Nephron progenitor cell (in vitro differentiated cells): ENCODE measurements at regions not wholly inside any gene's neighbourhood (a gene's known extent, or its start where the extent isn't known, plus 50 kb on each side); places are given as distances from the start of the nearest gene placed in this dataset.

Experiments
- DNase-seq: peaks from one replicate; pipeline ENCODE4 v3.0.0; 2021
- H3K27ac Mint-ChIP-seq: 2 replicates; pipeline ENCODE4 v1.8.0; 2021; ENCODE audit warnings: mild to moderate bottlenecking, moderate library complexity, mixed read lengths
- H3K27me3 Mint-ChIP-seq: 2 replicates; pipeline ENCODE4 v1.8.0; 2021; ENCODE audit warnings: mild to moderate bottlenecking, low read depth, mixed read lengths; ENCODE audit not compliant: poor library complexity
- H3K36me3 Mint-ChIP-seq: 2 replicates; pipeline ENCODE4 v1.8.0; 2021; ENCODE audit warnings: low read depth, mixed read lengths
- H3K4me1 Mint-ChIP-seq: 2 replicates; pipeline ENCODE4 v1.8.0; 2021; ENCODE audit warnings: mixed read lengths
- H3K4me3 Mint-ChIP-seq: 2 replicates; pipeline ENCODE4 v1.8.0; 2021; ENCODE audit warnings: mild to moderate bottlenecking, moderate library complexity, mixed read lengths
- H3K9me3 Mint-ChIP-seq: 2 replicates; pipeline ENCODE4 v1.8.0; 2021; ENCODE audit warnings: mild to moderate bottlenecking, moderate library complexity, mixed read lengths
- TF ChIP-seq, protein P1 (sequence below): fragments of 200-600 bp; sonication (generic); IDR thresholded peaks from 2 replicates; pipeline ENCODE4 v1.5.0; 2021; ENCODE audit warnings: antibody characterized with exemption

DNA sequence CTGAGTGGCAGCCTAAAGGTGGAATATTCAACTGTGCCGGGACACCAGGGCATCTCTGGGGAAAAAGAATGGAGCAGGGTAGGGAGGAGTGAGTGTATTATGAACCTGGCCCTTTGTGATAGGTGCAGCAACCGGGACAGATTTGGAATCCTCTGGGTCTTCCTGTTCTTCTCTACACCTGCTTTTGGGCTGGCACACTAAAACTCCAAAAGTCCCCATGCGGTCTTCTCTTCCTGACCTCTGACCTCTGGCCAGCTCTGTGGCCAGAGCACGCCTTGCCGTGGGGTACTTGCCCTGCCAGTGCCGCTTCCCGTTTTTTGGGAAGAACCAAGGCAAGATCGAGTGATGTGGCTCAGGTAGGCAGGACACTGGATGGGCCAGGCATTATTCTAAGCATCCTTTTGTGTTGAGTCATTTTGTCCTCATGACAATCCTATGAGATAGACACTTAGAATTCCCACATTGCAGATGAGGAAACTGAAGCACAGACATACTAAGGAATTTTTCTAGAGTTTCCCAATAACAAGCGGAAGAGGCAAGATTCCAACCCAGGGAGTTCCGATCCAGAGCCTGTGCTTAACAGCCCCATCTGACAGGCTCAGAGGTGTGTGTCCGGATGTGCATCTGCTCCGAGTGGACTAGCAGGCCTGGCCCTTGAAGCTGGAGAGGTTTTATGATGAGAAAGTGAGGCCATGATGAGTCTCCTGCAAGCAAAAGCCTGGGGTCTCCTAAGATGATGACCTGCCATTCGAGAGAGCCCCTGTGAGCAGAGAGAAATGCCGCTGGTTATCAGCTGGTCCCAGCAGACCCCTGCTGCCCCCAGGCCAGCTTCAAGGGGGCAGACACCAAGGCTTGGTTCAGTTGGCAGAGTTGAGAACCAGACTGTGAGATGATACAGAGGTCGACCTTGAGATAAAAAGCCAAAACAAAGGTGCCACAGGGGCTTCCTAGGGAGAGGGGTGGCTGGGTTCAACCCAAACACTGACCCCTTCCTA, 67.9 kb upstream of the ESRRB start:
- H3K27ac Mint-ChIP-seq: no peak overlapping the region
- H3K4me3 Mint-ChIP-seq: no peak overlapping the region
- TF ChIP-seq, protein P1, sequence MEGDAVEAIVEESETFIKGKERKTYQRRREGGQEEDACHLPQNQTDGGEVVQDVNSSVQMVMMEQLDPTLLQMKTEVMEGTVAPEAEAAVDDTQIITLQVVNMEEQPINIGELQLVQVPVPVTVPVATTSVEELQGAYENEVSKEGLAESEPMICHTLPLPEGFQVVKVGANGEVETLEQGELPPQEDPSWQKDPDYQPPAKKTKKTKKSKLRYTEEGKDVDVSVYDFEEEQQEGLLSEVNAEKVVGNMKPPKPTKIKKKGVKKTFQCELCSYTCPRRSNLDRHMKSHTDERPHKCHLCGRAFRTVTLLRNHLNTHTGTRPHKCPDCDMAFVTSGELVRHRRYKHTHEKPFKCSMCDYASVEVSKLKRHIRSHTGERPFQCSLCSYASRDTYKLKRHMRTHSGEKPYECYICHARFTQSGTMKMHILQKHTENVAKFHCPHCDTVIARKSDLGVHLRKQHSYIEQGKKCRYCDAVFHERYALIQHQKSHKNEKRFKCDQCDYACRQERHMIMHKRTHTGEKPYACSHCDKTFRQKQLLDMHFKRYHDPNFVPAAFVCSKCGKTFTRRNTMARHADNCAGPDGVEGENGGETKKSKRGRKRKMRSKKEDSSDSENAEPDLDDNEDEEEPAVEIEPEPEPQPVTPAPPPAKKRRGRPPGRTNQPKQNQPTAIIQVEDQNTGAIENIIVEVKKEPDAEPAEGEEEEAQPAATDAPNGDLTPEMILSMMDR: no peak
- no peak for DNase-seq
- no peaks in the 10 kb centered on the region for H3K36me3 Mint-ChIP-seq
- peaks cover 76% of the 10 kb centered on the region for H3K27me3 Mint-ChIP-seq
- H3K4me1 Mint-ChIP-seq: peaks cover 41% of the 10 kb centered on the region
- no peaks in the 10 kb centered on the region for H3K9me3 Mint-ChIP-seq

DNA sequence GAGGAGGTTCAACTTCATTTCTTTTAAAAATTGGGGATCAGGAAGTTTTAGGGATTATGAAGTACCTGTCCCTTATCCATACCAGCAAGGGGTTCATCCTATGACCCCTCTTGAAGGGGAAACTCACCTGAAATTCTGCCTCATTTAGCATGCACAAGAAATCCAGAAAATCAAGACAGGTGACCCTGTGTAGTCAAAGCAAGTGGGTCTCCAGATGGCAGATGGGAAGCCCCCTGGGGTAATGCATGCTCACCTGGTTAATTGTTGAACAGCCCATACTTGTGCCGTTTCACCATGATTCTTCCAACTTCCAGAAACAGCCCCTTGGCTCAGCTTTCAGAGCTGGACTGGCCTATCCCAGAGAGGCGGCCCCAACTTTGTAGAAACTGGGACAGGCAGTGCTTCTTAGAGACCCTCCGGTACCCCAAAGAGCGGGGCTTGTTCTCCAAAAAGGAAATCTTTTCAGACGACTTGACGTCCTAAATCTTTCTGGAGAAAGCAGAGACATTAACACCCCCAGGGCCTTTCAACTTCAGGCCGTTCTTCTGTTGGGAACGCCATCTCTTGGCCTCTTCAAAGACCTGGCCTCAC, 66.3 kb upstream of the ESRRB start:
- peaks cover 89% of the 10 kb centered on the region for H3K27me3 Mint-ChIP-seq
- DNase-seq: no peak

DNA sequence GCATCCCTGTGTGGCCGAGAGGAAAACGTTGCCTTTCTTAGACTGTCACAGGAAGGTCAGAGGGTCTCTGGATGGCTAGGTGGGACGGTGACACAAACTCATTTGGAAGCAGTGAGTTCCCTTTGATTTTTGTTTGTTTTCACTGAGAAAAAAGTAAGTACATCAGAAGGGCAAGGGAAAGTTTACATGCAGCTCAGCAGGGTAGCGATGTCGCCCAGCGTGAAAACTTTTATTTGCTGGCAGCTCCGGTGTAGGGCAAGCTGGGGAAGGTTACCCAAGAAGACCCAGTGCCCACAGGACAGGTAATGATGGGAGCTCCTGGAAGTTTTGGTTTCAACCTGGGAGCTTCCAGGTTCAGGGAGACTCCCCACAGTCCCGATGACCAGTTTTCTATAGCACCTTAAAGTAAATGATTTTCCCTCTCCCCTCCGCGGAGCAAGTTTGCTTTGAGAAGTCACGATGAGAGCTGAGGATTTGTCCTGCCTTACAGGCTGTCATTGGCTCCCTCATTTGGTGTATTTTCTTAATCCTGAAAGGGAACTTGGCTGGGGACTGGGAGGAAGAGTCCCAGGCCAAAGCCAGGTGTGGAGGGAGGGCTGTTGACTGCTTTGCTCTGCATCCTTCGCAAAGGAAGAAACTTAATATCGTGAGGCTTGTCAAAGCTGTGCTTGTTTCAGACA, 64.7 kb upstream of the ESRRB start:
- no peak for DNase-seq
- Mint-ChIP-seq H3K27ac (no peak overlapping the region), H3K27me3 (peaks cover 92% of the 10 kb centered on the region), H3K9me3 (no peaks in the 10 kb centered on the region), H3K4me3 (peak overlapping the region; percentile 73), H3K36me3 (no peaks in the 10 kb centered on the region), H3K4me1 (peaks cover 63% of the 10 kb centered on the region)
- TF ChIP-seq, protein P1: no peak

More for the DNA sequence above, 66.3 kb upstream of the ESRRB start:
- H3K9me3 Mint-ChIP-seq: no peaks in the 10 kb centered on the region
- TF ChIP-seq, protein P1: no peak
- no peaks in the 10 kb centered on the region for H3K36me3 Mint-ChIP-seq
- peak overlapping the region; percentile 73 for H3K4me3 Mint-ChIP-seq
- H3K4me1 Mint-ChIP-seq: peaks cover 57% of the 10 kb centered on the region
- H3K27ac Mint-ChIP-seq: no peak overlapping the region

DNA sequence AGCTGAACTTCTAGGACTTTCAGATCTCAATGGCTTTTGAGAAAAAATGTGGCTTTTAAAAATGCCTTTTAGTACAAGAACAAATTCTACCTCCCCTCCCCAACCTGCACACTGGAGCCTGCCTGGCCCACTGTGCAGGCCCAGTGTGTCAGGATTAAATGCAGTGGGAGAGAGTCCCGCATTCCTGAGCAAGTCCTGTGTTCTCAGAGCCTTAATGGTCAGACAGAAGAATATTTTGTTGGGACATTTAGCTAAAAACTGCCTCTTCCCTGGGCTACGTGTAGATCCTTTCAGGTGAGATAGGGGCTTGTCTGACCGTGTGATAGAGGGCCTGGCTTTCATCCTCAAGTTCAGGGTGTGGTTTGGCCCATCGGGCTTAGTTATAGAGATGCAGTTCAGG, 63.1 kb upstream of the ESRRB start:
- H3K27ac Mint-ChIP-seq: no peak overlapping the region
- H3K27me3 Mint-ChIP-seq: peaks cover 96% of the 10 kb centered on the region
- DNase-seq: no peak
- H3K36me3 Mint-ChIP-seq: no peaks in the 10 kb centered on the region
- no peak overlapping the region for H3K4me3 Mint-ChIP-seq
- TF ChIP-seq, protein P1: no peak
- no peaks in the 10 kb centered on the region for H3K9me3 Mint-ChIP-seq
- H3K4me1 Mint-ChIP-seq: peaks cover 65% of the 10 kb centered on the region

DNA sequence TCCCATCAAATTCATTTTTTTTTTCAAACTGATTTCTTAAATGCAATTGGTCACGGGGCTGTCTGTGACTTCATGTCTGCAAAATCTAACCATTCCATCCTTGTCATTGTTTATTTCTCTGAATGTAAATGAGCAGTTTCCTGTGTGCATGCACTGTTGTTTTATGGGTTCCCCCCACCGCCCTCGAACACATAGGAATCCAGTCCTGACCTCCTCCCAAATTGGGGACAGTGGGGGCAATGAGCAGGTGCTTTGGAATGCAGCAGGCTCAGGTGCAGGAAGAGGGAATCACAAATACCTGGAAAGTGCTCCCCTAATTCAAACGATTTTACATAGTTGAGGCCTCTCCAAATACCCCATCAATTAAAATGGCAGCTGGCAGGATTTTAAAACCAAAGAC, 62.6 kb upstream of the ESRRB start:
- no peak overlapping the region for H3K4me3 Mint-ChIP-seq
- H3K36me3 Mint-ChIP-seq: no peaks in the 10 kb centered on the region
- H3K9me3 Mint-ChIP-seq: no peaks in the 10 kb centered on the region
- TF ChIP-seq, protein P1: no peak
- H3K27me3 Mint-ChIP-seq: peaks cover 95% of the 10 kb centered on the region
- H3K27ac Mint-ChIP-seq: no peak overlapping the region
- peaks cover 65% of the 10 kb centered on the region for H3K4me1 Mint-ChIP-seq
- DNase-seq: no peak
